CD4-positive, alpha-beta T cell treated with Interleukin-6 for 4 hours (primary cell): ENCODE measurements at regions not wholly inside any gene's neighbourhood (a gene's known extent, or its start where the extent isn't known, plus 50 kb on each side); places are given as distances from the start of the nearest gene placed in this dataset.

Source experiments
- DNase-seq: peaks from one replicate; pipeline ENCODE4 v3.0.0-alpha.2; 2020; ENCODE audit warnings: mixed read lengths

DNA sequence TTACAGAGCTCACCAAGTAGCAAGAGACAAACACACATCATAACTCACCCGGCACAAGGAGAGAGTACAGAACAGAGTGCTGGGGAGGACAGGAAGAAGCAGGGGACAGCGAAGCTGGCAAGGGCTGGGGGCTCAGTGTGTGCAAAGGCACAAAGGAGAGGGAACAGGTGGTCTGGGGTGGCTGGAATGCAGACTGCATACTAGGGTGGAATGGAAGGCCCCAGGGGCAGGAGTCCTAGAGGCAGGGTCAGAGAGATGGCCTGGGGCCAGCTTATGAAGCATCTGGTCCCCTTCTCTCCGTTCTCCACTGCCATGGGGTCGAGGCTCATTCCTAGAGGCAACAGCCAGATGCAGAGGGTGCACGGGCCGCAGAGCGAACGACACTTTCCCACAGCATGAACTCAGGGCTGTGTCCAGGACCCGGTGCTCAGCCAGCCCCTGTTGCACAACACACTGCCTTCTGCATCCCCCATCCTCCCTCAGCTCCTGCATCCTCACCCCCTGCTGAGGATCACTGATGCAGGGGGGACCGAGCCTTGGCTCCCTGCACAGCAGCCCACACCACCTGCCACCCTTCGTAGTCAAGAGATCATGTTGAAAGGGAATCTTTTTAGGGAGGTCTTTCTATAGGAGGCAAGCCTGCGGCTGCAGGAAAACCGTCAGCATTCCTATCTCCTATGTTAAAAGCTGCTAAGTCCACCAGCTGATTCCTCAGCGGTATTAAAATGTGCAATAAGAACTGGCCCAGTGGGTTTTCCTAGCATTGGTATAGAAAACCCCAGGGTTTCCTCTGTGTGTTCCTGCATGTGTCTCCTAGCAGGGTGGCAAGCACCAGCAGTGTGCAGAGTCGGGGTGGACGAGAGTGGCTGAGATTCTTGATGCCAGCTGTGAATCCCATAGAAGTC, 293.5 kb downstream of the UACA start:
- no peak for DNase-seq

DNA sequence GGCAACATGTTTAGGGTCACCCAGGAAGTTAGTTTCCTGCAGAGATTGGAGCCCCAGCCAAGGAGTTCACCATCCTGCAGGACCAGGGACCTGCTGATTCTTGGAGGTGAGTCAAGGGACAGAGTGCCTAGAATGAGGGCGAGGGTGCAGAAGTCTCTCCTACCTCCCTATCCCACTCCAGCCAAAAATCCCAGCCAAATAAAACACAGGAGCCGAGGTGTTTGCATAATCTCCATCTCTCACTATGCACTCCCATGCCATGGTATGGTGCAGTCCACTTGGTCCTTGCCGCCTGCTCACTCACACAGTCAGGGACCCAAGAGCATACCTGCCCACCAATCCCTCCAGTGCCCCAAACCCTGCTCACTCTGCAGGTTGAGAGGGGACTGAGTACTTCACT, 294.2 kb downstream of the UACA start:
- DNase-seq, result no peak

DNA sequence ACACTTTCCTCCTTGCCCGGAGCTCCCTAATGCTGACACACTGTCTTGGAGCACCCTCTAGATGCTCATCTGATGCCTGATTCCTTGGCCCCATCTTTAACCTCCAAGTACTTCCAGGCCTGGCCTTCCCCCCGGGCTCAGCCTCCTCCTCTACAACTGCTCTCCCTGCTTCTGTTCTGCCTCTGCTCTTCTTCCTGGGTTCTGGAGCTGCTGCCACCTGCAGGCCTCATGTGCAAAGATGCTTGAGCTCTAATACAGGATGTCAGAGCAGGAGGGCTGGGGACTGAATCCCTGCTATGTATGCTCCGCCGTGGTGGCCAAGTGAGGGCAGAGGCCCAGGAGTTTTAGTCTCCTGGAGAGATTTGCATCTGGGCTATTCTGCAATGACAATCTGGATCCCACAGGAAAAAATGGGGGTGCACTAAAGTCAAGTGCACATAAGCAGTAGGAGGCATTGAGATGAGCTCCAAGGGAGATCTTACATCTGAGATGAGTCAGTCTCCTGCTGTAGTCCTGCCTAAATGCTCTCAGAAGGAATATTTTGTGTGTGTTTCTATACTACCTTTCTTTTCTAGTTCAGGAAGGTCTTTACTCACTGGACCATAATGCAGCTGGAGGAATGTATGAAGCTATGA, 296.3 kb downstream of the UACA start:
- DNase-seq, result peak; percentile 67

DNA sequence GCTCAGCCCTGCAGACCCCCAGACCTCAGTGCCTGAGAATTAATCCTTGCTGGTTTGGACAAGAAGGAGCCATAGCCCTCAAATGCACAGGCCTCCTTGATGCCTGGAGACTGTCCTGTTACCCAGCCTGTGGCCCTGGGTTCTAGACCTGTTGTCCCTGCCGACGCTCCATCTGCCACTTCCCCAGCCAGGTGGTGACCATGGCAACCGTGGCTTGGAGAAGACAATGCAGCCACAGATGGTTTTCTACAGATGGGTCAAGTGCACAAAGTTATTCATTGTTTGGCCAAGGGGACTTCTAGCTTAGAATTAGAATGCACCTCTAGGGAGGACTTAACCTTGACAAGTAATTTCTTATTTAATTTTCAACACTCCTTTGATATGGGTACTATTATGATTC, 297.1 kb downstream of the UACA start:
- DNase-seq, result no peak

DNA sequence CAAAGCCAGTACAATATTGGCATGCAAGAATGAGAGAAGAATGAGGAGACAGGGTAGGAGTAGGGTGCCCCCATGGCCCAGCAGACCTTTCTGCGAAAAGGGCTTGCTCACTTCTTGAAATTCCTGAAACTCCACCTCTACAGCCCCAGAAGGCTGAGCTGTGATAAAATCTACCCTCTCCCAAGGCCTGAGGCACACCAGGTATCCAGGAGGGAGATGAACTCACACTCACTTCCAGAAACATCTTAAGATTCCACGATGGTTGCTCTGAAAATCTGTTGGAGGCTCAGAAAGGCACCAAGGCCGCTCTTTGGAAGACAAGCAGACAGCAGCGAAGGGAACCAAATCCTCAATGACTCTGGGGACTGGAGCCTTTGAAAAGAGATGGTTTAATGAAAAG, 297.5 kb downstream of the UACA start:
- no peak for DNase-seq

DNA sequence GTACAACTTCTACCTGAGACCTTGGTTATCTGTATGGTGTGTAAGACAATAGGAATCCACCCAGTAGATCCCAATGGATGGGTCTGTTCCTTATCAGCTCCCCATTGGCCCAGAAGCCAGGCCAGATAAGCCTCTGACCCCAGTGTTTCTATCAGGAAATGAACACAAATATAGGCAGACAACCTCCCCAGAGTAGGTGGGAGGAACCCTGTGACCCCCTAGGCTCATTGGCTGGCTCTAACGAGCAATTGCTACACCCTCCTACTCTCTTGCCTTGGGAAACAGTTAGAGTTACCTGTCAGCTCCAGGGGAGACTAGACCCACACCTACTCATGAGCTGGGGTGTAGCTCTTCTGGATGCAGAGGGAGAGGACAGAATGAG, 299.9 kb downstream of the UACA start:
- DNase-seq, result no peak

DNA sequence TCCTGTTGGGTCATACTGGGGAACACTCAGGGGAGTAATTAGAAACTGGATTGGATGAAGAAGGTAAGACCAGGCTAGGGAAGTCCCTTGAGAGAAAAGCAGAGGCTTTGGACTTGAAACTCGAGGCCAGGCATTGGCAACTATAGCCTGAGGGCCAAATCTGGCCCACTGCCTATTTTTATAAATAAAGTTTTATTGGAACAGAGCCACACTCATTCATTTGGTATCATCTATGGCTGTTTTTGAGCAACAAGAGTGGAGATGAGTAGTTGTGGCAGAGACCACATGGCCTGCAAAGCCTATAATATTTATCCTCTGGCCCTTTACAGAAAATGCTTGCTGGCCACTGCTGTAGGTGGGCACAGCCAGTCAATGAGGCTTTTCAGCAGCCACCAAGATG, 301.4 kb downstream of the UACA start:
- no peak for DNase-seq

DNA sequence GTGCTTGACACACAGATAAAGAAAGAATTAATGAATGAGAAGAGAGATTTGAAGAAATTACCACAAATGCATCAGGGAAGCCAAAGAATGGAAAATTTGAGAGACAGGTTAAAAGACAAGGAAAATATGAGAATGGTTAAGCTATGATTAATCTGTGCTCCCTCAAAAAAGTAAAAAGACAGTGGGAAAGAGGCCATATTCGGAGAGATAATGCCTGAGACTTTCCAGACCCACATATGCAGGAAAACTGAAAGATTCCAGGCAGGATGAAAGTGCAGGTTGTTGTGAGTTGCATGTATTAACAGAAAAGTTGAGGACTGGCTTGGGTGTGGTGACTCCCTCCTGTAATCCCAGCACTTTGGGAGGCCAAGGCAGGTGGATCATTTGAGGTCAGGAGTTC, 302.3 kb downstream of the UACA start:
- DNase-seq, result no peak

DNA sequence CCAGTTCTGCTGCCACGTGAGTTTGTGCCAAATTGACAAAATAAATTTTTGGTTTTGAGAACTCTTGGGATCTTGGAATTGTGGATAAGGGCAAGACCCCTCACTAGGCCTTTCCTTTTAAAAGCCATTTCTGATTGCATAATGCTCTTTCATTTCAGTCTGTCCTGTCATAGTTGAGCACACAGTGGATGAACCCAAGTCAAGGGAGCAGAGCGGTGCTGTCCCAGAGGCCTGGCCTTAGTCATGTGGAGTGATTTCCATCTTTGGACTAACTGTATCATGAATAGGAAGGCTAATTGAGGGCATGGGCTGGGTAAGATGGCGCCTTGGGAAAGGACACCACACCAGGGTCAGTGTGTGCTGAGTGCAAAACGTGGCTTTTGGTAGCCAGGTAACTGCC, 304.0 kb downstream of the UACA start:
- DNase-seq, result no peak

DNA sequence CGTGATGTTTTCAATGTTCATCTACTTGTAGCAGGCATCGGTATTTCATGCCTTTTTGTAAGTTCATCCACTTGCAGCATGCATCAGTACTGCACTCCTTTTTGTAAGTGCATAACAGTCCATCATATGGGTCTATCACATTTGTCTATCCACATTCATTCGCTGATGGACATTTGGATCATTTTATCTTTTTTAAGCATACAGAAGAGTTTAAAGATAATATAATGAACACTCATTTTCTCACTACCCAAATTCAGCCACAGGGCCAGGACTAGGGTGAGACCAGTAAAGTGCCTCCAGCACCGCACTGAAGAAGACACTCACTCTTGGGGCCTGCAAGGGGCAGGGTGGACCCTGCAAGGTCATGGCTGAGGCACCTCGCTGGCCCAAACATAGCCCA, 309.6 kb downstream of the UACA start:
- DNase-seq, result no peak

DNA sequence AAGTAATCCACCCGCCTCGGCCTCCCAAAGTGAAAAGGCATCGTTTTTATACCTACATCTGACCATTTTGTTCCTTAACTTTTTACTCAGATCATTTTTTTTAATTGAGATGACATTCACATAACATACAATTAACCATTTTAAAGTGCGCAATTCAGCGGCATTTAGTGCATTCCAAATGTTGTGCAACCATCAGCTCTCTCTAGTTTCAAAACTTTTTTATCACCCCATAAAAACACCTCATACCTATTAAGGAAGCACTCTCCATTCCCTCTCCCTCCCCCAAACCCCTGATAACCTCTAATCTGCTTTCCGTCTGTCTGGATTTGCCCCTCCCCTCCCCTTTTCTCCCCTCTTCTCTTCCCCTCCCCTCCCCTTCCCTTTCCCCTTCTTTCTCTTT, 310.1 kb downstream of the UACA start:
- DNase-seq, result no peak

DNA sequence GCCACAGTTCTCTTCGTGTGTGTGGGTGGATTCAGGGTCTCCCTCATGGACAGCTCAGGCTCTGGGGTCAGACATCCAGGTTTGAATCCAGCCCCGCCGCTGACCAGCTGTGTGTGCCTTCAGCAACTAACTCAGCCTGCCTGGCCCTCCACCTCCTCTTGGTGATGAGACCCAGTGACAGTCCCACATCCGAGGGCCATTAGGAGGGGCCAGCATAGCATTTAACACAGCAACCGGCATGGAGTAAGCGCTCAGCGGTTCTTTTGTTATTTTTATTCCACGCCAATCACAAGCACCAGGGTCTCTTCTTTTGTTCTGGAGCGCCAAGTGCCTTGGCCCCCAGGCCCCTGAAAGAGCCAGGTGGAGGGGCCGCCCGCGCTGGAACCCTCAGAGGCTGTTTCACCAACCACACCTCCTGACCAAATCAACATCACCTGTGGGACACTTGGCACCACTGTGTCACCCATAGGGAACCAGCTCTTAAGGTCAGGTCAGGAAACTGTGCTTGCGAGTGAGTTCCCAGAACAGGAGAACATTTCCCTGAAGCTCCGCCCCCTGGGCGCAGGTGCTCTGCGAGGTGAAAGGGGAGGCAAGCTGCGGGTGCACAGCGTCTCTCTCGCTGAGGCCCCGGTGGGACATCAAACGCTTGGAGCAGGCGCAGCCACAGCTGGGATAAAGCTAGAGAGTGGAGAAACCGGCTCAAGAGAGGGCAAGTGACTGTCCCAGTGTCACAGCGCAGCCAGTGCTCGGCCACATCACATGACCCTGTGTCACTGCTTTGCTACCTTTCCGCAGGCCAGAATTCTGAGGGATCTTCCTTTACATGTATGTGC, 311.3 kb downstream of the UACA start:
- peak; percentile 72 for DNase-seq

DNA sequence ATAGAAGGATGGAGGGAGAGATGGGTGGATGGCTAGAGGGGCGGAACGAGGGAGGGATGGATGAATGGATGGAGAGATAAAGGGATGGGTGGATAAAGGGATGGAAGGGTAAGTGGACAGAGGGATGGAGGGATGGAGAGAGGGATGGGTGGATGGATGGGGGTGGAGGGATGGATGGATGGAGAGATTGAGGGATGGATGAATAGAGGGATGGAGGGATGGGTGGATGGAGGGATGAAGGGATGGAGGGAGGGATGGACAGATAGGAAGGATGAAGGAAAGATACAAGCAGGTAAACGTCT, 313.3 kb downstream of the UACA start:
- no peak for DNase-seq

DNA sequence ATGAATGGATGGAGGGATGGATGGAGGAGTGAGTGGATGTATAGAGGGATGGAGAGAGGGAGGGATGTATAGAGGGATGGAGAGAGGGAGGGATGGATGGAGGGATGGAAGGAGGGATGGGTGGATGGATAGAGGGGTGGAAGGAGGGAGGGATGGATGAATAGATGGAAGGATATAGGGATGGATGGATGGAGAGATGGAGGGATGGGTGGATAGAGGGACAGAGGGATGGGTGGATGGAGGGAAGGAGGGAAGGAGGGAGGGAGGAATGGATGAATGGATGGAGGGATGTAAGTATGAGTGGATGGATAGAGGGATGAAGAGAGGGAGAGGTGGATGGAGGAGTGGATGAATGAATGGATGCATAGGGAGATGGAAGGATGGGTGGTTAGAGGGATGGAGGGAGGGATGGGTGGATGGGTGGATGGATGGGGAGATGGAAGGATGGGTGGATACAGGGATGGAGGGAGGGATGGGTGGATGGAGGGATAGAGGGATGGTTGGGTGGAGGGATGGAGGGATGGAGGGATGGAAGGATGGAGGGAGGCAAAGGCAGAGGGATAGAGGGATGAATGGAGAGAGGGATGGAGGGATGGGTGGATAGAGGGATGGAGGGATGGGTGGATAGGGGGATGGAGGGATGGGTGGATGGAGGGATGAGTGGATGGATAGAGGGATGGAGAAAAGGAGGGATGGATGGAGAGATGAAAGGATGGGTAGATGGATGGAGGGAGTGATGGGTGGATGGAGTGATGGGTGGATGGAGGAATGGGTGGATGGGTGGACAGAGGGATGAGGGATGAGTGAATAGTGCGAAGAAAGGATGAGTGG, 313.8 kb downstream of the UACA start:
- no peak for DNase-seq

DNA sequence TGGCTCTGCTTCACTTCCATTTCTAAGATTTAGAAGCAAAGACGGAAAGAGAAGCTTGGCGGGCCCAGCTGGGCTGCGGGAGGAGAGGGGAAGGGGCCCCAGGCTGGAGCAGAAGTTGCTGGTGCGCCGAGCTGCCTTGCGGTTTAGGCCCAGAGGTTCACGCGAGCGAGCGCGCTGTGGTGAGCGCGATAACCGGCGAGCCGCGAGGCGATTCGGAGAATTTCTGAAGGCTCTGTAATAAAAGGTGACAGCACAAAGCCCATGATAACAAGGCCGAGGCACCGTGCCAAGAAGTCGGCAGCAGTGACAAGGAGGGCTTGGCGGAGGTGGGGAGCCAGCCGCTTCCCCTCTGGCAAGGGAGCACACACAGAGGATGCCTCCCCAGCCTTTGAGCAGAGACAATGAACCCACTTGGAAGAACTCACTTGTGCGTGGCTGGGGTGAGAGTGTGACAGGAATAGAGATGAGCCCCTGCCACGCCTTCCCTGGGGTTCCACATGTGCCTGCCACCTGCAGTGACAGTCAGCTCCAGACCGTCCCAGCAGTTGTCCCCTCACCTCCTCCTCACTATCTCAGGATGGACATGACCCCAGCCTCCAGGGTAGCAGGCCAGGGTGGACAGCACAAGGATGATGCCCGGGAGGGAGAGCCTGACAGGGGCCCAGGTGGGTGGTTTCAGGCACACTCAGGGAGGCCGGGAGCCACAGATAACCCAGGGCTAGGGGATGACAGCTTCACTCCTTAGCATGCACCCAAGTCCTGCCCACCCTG, 315.2 kb downstream of the UACA start:
- DNase-seq, result peak; percentile 69

DNA sequence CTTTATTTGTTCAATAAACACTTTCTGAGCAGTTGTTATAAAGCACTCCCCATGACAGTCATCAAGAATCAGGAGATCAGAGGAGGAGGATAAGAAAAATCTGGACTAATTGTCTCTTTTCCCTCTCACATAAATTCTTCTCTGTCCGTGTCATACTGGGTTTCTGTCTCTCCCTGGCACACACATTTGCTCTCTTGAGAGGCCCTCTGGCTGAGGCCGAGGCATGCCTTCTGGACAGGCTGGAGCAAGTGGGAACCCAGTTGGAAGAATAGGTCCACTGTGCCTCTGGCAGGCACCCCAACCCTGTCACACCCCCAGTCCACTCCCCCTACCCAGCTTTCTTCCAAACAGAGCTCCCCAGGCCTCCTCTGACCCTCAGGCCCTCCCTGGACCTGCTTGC, 315.8 kb downstream of the UACA start:
- no peak for DNase-seq

DNA sequence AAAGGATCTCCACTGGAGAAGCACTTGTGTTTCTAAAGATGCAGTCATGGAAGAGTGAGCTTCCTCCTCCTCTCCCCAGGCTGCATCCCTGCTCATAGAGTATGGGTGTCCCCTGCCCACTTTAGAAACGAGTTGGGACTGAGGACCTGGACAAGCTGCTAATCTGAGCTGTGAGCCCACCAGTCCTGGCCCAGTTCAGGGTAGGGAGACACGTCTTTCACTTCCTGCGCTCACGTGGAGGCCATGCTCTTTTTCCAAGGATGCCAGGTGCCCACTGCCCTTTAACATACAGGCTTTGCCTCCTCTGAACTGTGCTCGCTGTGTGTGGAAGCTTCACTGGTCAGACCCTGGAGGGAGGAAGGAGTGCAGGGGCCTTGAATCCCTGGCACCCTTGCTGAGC, 316.3 kb downstream of the UACA start:
- DNase-seq, result no peak

DNA sequence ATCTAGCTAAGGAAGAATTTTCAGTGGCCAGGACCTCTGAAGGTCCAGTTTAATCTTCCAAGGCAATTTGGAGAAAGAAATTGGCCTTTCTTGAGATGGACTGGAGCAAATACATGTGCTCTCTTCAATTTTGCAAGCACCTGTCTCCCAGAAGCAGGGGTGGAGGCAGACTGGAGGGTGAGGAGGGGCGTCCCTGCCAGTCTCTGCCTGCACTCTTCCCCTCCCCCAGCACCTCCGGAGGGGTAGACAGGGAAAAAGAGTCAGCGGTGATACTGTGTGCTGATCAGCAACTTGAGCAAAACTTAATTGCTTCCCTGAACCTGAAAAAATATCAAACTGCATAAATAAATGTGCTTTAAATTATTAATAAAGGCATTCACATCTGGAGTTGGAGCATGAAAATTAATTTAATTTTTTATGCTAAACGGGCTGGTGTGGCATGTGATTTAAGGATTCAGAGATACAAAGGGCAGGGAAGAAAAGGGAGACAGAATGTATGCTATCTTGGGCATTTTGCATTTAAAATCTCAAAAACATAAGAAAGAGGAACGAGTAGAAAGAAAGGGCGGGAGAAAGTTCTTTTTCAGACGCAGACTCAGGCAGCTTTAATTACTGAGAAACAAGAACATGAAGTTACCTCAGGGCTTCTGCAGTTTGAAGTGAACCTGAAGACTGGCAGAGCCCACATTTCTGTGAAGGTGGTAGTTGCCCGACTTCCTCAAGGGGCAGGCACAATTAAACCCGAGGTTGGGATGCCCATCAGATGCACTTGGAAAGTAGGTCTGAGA, 319.7 kb downstream of the UACA start:
- no peak for DNase-seq

DNA sequence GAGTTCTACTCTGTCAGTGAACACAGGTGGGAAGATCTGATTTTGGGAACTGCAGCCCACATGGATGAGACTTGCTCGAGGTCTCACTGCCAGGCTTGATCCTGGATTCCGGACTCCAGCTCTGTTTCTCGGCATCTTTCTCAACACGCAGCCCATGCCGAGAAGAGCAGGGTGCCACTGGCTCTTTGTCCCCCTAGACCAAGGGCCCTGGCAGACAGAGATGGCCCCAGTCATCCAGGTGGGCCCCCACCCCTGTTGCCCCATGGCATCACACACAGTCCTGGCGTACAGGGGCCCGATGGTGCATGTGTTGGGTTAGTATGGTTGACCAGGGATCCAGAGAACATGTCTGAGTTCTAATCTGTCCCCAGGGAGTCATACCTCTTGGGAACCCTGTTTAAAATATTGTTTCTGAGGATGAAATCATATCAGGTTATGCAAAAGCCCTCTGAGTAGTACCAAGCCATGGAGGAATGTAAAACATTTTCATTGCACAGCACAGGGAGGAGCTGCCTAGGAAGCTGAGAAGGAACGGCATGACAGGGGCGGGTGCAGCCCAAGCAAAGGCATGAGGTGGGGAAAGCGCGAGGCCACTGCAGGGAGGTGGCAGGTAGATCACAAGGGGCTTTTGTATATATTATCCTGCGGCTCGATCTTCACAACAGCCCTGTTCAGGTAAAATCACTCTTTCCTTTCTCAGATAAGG, 320.6 kb downstream of the UACA start:
- no peak for DNase-seq

DNA sequence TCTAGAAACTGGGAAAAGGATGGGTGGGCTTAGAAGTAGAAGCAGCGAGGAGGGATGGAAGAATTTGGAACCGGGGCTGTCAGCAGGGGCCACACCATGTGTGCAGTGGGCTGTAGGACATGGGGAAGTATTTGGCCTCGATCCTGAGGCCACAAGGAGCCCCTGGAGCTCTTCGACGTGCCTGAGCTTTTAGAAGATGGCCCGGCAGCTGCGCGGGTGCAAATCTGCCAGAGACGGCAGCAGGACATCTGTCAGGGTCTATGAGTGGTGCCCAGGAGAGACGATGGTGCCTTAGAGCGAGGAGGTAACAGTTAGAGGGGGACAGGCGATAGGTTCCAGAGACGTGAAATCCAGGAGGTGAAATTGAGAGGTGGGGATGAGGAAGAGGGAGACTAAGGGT, 321.1 kb downstream of the UACA start:
- no peak for DNase-seq
